Left ventricle myocardium inferior (tissue), 1 donor: ENCODE measurements at regions not wholly inside any gene's neighbourhood (a gene's known extent, or its start where the extent isn't known, plus 50 kb on each side); places are given as distances from the start of the nearest gene placed in this dataset.
A peak's percentile ranks its signal among the peaks of the same experiment; 100 is the strongest.

ENCODE experiments used
- DNase-seq: peaks from one replicate; pipeline ENCODE4 v3.0.0-alpha.2; 2020
- H3K27ac ChIP-seq: fragments of 200-600 bp; replicated peaks from 2 replicates; pipeline ENCODE4 v1.8.0; 2021
- H3K27me3 ChIP-seq: fragments of 200-600 bp; 2 replicates; pipeline ENCODE4 v1.8.0; 2021; ENCODE audit warnings: low read depth
- H3K36me3 ChIP-seq: fragments of 200-600 bp; 2 replicates; pipeline ENCODE4 v1.8.0; 2021
- H3K4me1 ChIP-seq: fragments of 200-600 bp; 2 replicates; pipeline ENCODE4 v1.8.0; 2021
- H3K4me3 ChIP-seq: fragments of 200-600 bp; 2 replicates; pipeline ENCODE4 v1.8.0; 2021; ENCODE audit warnings: mild to moderate bottlenecking, moderate library complexity
- H3K9me3 ChIP-seq: fragments of 200-600 bp; replicated peaks from 2 replicates; pipeline ENCODE4 v1.8.0; 2021
- intact Hi-C: fragments of 100-400 bp; cut with micrococcal nuclease; formaldehyde crosslinking; loops from one replicate; pipeline ENCODE4 v1.11.0; 2022
- TF ChIP-seq, protein P1 (sequence below): fragments of 200-600 bp; IDR thresholded peaks from 2 replicates; pipeline ENCODE4 v1.8.0; 2021; ENCODE audit warnings: antibody characterized with exemption, mild to moderate bottlenecking, borderline replicate concordance
- donor health status: DM: no; HTN: yes; CAD: no; lungs with severe emphysema.

DNA sequence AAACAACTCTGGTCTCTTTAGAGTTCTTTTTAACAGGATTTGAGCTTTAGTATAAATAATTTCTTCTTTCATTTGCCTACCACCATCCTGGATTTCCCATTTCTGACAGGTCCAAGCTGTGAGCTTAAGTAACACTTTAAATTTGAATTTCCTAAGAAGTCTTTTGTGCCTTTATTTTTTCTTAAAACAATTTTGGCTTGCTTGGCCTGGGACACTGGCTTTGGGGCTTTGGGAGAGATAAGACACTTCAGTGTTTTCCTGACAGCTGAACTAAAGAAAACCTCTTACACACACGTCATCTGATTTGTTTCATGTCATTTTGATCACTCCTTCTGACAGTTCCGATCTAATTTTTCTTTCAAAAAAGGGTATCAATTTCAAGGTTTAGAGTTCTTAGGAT, 121.3 kb upstream of the BMPER start:
- Histone ChIP-seq H3K4me1 (peaks cover 10% of the 10 kb centered on the region), H3K9me3 (peaks cover 9% of the 10 kb centered on the region), H3K27me3 (no peaks in the 10 kb centered on the region), H3K4me3 (no peak overlapping the region), H3K27ac (peak overlapping the region; percentile 36), H3K36me3 (no peaks in the 10 kb centered on the region)
- no peak for DNase-seq
- intact Hi-C loops: no loop called here
- TF ChIP-seq, protein P1, sequence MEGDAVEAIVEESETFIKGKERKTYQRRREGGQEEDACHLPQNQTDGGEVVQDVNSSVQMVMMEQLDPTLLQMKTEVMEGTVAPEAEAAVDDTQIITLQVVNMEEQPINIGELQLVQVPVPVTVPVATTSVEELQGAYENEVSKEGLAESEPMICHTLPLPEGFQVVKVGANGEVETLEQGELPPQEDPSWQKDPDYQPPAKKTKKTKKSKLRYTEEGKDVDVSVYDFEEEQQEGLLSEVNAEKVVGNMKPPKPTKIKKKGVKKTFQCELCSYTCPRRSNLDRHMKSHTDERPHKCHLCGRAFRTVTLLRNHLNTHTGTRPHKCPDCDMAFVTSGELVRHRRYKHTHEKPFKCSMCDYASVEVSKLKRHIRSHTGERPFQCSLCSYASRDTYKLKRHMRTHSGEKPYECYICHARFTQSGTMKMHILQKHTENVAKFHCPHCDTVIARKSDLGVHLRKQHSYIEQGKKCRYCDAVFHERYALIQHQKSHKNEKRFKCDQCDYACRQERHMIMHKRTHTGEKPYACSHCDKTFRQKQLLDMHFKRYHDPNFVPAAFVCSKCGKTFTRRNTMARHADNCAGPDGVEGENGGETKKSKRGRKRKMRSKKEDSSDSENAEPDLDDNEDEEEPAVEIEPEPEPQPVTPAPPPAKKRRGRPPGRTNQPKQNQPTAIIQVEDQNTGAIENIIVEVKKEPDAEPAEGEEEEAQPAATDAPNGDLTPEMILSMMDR: no peak

DNA sequence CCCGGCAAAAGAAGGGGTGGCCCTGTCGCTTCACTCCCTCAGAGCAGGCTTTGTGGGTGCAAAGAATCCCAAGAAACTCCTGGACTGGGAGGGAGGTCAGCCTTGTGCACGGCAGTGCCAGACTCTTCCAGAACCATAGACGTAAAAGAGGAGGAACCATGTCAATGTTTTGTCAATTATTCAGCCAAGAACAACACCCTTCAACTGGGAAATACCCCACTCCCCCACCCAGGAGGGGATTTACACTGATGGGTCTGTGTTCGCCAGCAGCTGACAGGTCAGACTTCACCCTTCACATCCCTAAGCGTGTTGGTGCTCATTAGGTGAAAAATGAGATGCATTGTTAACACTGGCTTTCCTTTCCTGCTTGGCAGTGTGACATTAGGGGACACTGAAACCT, 116.8 kb upstream of the BMPER start:
- TF ChIP-seq, protein P1: no peak
- H3K36me3 ChIP-seq: no peaks in the 10 kb centered on the region
- no peaks in the 10 kb centered on the region for H3K4me1 ChIP-seq
- H3K4me3 ChIP-seq: no peak overlapping the region
- no peak overlapping the region for H3K27ac ChIP-seq
- peaks cover under 1% of the 10 kb centered on the region for H3K9me3 ChIP-seq
- no peak for DNase-seq
- no peaks in the 10 kb centered on the region for H3K27me3 ChIP-seq
- intact Hi-C loops: no loop called here

DNA sequence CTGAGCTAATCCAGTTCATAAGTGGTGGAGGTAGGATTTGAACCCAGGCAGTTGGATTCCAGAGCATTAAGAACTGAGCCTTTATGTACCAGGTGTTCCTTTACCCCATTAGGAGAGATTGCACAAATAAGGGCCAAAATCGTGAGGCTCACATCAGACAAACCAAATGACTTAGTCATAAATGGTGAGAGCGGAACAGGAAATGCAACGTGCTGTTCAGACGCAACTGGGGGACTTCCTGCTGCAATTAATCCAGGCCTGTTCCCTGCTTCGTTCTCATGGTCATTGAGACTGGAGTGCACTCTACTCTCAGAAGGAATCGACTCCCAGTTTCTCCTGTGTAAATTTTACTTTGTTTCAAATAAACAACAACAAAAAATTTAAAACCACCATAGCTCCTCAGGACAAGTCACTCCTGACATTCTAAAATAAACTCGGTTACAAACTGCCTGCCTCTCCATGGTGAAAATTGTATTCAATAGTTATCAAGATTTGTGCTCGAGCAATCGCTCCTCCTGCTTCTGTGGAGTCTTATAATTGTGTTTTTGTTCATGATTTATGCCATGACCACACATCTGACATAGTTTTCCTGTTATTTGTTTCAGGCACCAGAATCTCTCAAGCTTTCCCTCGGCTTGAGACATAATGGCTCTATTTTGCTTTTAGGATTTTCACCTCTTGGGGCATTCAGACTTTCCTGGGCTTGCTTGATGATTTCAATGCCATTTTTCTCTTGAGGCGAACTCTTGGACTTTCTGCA, 115.3 kb upstream of the BMPER start:
- no peak overlapping the region for H3K4me3 ChIP-seq
- intact Hi-C loops: no loop called here
- H3K9me3 ChIP-seq: no peaks in the 10 kb centered on the region
- TF ChIP-seq, protein P1: no peak
- H3K4me1 ChIP-seq: no peaks in the 10 kb centered on the region
- no peak for DNase-seq
- H3K27ac ChIP-seq: no peak overlapping the region
- H3K36me3 ChIP-seq: no peaks in the 10 kb centered on the region
- no peaks in the 10 kb centered on the region for H3K27me3 ChIP-seq

DNA sequence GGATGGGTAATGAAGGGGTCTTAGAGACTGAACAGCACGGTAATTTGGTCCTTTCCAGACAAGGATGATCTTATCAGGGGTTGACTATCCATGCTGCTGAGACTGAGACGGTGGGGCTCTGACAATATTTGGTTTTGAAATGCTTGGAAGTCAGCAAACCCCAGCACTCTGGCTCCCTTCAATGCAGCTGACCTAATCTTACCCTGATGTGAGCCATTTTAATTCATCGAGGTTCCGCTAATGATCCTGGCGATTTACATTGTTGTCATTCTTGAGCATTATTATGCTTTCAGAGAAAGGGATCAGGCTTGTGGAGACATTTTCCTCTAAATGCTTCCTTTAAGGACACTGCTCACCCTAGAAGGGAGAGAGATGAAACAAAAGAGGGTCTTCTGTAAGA, 114.6 kb upstream of the BMPER start:
- Histone ChIP-seq H3K27ac (no peak overlapping the region), H3K36me3 (no peaks in the 10 kb centered on the region), H3K9me3 (no peaks in the 10 kb centered on the region), H3K4me1 (no peaks in the 10 kb centered on the region), H3K4me3 (no peak overlapping the region), H3K27me3 (no peaks in the 10 kb centered on the region)
- intact Hi-C loops: no loop called here
- no peak for DNase-seq
- TF ChIP-seq, protein P1: no peak

DNA sequence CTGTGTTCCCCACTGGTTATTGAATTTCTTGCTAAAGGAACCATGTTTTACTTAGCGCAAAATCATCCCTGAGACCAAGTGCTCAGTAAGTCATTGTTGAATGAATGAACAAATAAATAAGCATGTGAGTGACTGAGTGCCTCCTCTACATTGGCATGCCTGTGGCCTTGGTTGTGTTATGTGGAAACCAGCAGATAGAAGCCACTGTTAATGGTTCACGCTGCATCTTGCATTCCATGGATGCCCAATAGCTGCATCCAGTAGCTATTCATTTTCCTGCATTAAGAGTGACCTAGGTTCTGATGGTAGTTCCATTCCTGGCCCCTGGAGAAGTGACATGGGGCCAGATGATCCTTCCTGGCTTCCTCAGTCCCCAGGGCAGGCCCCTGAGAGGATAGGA, 113.3 kb upstream of the BMPER start:
- no peak overlapping the region for H3K4me3 ChIP-seq
- H3K27ac ChIP-seq: no peak overlapping the region
- H3K9me3 ChIP-seq: no peaks in the 10 kb centered on the region
- no peaks in the 10 kb centered on the region for H3K27me3 ChIP-seq
- no peak for DNase-seq
- intact Hi-C loops: no loop called here
- H3K36me3 ChIP-seq: no peaks in the 10 kb centered on the region
- H3K4me1 ChIP-seq: no peaks in the 10 kb centered on the region
- TF ChIP-seq, protein P1: no peak
